ENCODE measurements at regions not wholly inside any gene's neighbourhood (a gene's known extent, or its start where the extent isn't known, plus 50 kb on each side); places are given as distances from the start of the nearest gene placed in this dataset.

DNA sequence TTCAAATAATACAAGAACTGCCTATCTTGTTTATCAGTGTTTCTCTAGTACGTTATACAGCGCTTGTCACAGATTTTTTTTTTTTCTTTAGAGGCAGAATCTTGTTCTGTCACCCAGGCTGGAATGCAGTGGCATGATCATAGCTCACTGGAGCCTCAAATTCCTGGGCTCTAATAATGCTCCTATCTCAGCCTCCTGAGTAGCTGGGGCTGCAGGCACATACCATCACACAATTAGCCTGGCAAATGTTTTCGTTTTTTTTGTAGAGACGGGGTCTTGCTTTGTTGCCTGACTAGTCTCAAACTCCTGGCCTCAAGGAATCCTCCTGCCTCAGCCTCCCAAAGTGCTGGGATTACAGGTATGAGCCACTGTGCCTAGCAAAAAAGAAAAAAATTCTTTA, 66.0 kb upstream of the FREM2 start:
- Histone ChIP-seq H3K9me3 (ENCODE audit: low read depth, low read length) (no peaks in the 10 kb centered on the region), H3K27ac (ENCODE audit: low read depth, low read length) (no peak overlapping the region), H3K79me2 (ENCODE audit: insufficient read depth, low read length) (no peaks in the 10 kb centered on the region), H3K4me1 (ENCODE audit: insufficient read depth, low read length) (no peaks in the 10 kb centered on the region), H3K36me3 (ENCODE audit: insufficient read depth, low read length) (no peaks in the 10 kb centered on the region), H4K20me1 (ENCODE audit: insufficient read depth, low read length) (no peaks in the 10 kb centered on the region), H2AFZ (ENCODE audit: low read length) (no peak overlapping the region), H3K4me3 (ENCODE audit: insufficient read depth, low read length) (no peak overlapping the region), H3K27me3 (ENCODE audit: insufficient read depth, low read length) (no peaks in the 10 kb centered on the region), H3K4me2 (ENCODE audit: insufficient read depth, low read length) (no peak overlapping the region)
- no peak for DNase-seq (ENCODE audit: insufficient read length, low spot score, missing footprints)
- TF ChIP-seq, protein P1, sequence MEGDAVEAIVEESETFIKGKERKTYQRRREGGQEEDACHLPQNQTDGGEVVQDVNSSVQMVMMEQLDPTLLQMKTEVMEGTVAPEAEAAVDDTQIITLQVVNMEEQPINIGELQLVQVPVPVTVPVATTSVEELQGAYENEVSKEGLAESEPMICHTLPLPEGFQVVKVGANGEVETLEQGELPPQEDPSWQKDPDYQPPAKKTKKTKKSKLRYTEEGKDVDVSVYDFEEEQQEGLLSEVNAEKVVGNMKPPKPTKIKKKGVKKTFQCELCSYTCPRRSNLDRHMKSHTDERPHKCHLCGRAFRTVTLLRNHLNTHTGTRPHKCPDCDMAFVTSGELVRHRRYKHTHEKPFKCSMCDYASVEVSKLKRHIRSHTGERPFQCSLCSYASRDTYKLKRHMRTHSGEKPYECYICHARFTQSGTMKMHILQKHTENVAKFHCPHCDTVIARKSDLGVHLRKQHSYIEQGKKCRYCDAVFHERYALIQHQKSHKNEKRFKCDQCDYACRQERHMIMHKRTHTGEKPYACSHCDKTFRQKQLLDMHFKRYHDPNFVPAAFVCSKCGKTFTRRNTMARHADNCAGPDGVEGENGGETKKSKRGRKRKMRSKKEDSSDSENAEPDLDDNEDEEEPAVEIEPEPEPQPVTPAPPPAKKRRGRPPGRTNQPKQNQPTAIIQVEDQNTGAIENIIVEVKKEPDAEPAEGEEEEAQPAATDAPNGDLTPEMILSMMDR (IDR thresholded peaks at IDR 0.05; ENCODE audit: extremely low read depth, low read depth, low read length): no peak

GRCh38 chr13:38624822-38625221, 62.1 kb upstream of the FREM2 start:
- Histone ChIP-seq H2AFZ (ENCODE audit: low read length) (no peak overlapping the region), H3K4me1 (ENCODE audit: insufficient read depth, low read length) (no peaks in the 10 kb centered on the region), H3K4me3 (ENCODE audit: insufficient read depth, low read length) (no peak overlapping the region), H3K79me2 (ENCODE audit: insufficient read depth, low read length) (no peaks in the 10 kb centered on the region), H3K27ac (ENCODE audit: low read depth, low read length) (no peak overlapping the region), H4K20me1 (ENCODE audit: insufficient read depth, low read length) (no peaks in the 10 kb centered on the region), H3K4me2 (ENCODE audit: insufficient read depth, low read length) (no peak overlapping the region), H3K27me3 (ENCODE audit: insufficient read depth, low read length) (no peaks in the 10 kb centered on the region), H3K36me3 (ENCODE audit: insufficient read depth, low read length) (no peaks in the 10 kb centered on the region), H3K9me3 (ENCODE audit: low read depth, low read length) (no peaks in the 10 kb centered on the region)
- DNase-seq (ENCODE audit: insufficient read length, low spot score, missing footprints): no peak
- TF ChIP-seq, protein P1 (IDR thresholded peaks at IDR 0.05; ENCODE audit: extremely low read depth, low read depth, low read length): no peak

GRCh38 chr13:38628554-38628953, 58.3 kb upstream of the FREM2 start:
- no peaks in the 10 kb centered on the region for H3K9me3 ChIP-seq (ENCODE audit: low read depth, low read length)
- H3K4me2 ChIP-seq (ENCODE audit: insufficient read depth, low read length): no peak overlapping the region
- no peaks in the 10 kb centered on the region for H3K4me1 ChIP-seq (ENCODE audit: insufficient read depth, low read length)
- no peak overlapping the region for H2AFZ ChIP-seq (ENCODE audit: low read length)
- H3K27ac ChIP-seq (ENCODE audit: low read depth, low read length): no peak overlapping the region
- H3K27me3 ChIP-seq (ENCODE audit: insufficient read depth, low read length): no peaks in the 10 kb centered on the region
- no peak overlapping the region for H3K4me3 ChIP-seq (ENCODE audit: insufficient read depth, low read length)
- no peaks in the 10 kb centered on the region for H3K36me3 ChIP-seq (ENCODE audit: insufficient read depth, low read length)
- no peak for DNase-seq (ENCODE audit: insufficient read length, low spot score, missing footprints)
- no peaks in the 10 kb centered on the region for H3K79me2 ChIP-seq (ENCODE audit: insufficient read depth, low read length)
- TF ChIP-seq, protein P1 (IDR thresholded peaks at IDR 0.05; ENCODE audit: extremely low read depth, low read depth, low read length): no peak
- H4K20me1 ChIP-seq (ENCODE audit: insufficient read depth, low read length): no peaks in the 10 kb centered on the region

DNA sequence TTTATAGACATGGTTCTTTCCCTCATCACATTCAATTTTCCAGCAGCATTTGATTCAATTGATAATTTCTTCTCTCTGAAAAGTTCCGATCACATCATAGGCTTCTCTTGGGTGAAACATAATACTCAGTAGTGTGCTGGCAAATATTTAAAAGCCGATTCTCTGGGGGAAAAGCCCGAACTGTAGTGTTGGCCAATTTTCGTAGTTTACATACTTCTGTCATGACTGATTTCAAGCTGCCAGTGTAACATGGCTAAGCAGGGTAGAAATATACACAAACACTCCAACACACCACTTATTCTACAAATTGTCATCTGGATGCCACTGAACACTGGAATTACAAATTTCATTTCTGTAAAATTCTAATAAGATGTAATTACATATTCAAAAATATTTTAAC, 56.1 kb upstream of the FREM2 start:
- no peak overlapping the region for H3K4me3 ChIP-seq (ENCODE audit: insufficient read depth, low read length)
- no peak overlapping the region for H3K27ac ChIP-seq (ENCODE audit: low read depth, low read length)
- TF ChIP-seq, protein P1 (IDR thresholded peaks at IDR 0.05; ENCODE audit: extremely low read depth, low read depth, low read length): no peak
- H3K79me2 ChIP-seq (ENCODE audit: insufficient read depth, low read length): no peaks in the 10 kb centered on the region
- H3K27me3 ChIP-seq (ENCODE audit: insufficient read depth, low read length): no peaks in the 10 kb centered on the region
- H3K4me1 ChIP-seq (ENCODE audit: insufficient read depth, low read length): no peaks in the 10 kb centered on the region
- DNase-seq (ENCODE audit: insufficient read length, low spot score, missing footprints): peak; percentile 10
- no peaks in the 10 kb centered on the region for H3K9me3 ChIP-seq (ENCODE audit: low read depth, low read length)
- H4K20me1 ChIP-seq (ENCODE audit: insufficient read depth, low read length): no peaks in the 10 kb centered on the region
- no peak overlapping the region for H3K4me2 ChIP-seq (ENCODE audit: insufficient read depth, low read length)
- no peaks in the 10 kb centered on the region for H3K36me3 ChIP-seq (ENCODE audit: insufficient read depth, low read length)
- H2AFZ ChIP-seq (ENCODE audit: low read length): no peak overlapping the region

Measured in osteoblast (primary cell).